H9 (cell line): ENCODE measurements at regions not wholly inside any gene's neighbourhood (a gene's known extent, or its start where the extent isn't known, plus 50 kb on each side); places are given as distances from the start of the nearest gene placed in this dataset.

Experiments used
- DNase-seq: peaks from one replicate; pipeline ENCODE4 v3.0.0-alpha.2; 2017
- H2AFZ ChIP-seq: one replicate; pipeline ENCODE4 v1.6.1; 2013; ENCODE audit warnings: mild to moderate bottlenecking, low read length, control low read depth, moderate library complexity
- H2AK5ac ChIP-seq: 2 replicates; pipeline ENCODE4 v1.6.1; 2013; ENCODE audit warnings: low read length, control low read depth, mixed read lengths; ENCODE audit not compliant: insufficient read length
- H2BK120ac ChIP-seq: one replicate; pipeline ENCODE4 v1.6.1; 2013; ENCODE audit warnings: low read depth, mild to moderate bottlenecking, low read length, control low read depth, inconsistent platforms; ENCODE audit not compliant: poor library complexity, severe bottlenecking
- H2BK12ac ChIP-seq: 2 replicates; pipeline ENCODE4 v1.6.1; 2013; ENCODE audit warnings: low read length, control low read depth, mixed read lengths, low read depth; ENCODE audit not compliant: insufficient read length
- H2BK15ac ChIP-seq: 2 replicates; pipeline ENCODE4 v1.6.1; 2013; ENCODE audit warnings: low read depth, low read length, control low read depth
- H2BK20ac ChIP-seq: one replicate; pipeline ENCODE4 v1.6.1; 2013; ENCODE audit warnings: low read depth, mild to moderate bottlenecking, low read length, control low read depth, inconsistent platforms; ENCODE audit not compliant: poor library complexity, severe bottlenecking
- H2BK5ac ChIP-seq: 2 replicates; pipeline ENCODE4 v1.6.1; 2013; ENCODE audit warnings: low read length, control low read depth, mixed read lengths; ENCODE audit not compliant: insufficient read length
- H3K14ac ChIP-seq: 2 replicates; pipeline ENCODE4 v1.6.1; 2013; ENCODE audit warnings: low read length, control low read depth; ENCODE audit not compliant: insufficient read depth
- H3K18ac ChIP-seq: 2 replicates; pipeline ENCODE4 v1.6.1; 2013; ENCODE audit warnings: low read depth, mild to moderate bottlenecking, mixed read lengths, low read length, control low read depth; ENCODE audit not compliant: insufficient read length
- H3K23ac ChIP-seq: 2 replicates; pipeline ENCODE4 v1.6.1; 2013; ENCODE audit warnings: low read length, control low read depth, mixed read lengths, low read depth; ENCODE audit not compliant: insufficient read length
- H3K23me2 ChIP-seq: 2 replicates; pipeline ENCODE4 v1.6.1; 2013; ENCODE audit warnings: low read depth, mild to moderate bottlenecking, mixed read lengths, low read length, control low read depth; ENCODE audit not compliant: insufficient read length, poor library complexity, severe bottlenecking
- H3K27ac ChIP-seq: 2 replicates; pipeline ENCODE4 v1.5.1; 2013; ENCODE audit warnings: low read length, control low read depth, mixed read lengths, low read depth; ENCODE audit not compliant: insufficient read length
- H3K27me3 ChIP-seq: 2 replicates; pipeline ENCODE4 v1.6.1; 2013; ENCODE audit warnings: low read length, control low read depth, inconsistent platforms; ENCODE audit not compliant: insufficient read depth
- H3K4ac ChIP-seq: 2 replicates; pipeline ENCODE4 v1.6.1; 2013; ENCODE audit warnings: low read depth, mild to moderate bottlenecking, control low read depth, inconsistent platforms, low read length, moderate library complexity
- H3K4me1 ChIP-seq: 2 replicates; pipeline ENCODE4 v1.6.1; 2013; ENCODE audit warnings: low read length, control low read depth, inconsistent platforms; ENCODE audit not compliant: insufficient read depth
- H3K4me2 ChIP-seq: 2 replicates; pipeline ENCODE4 v1.6.1; 2013; ENCODE audit warnings: low read length, control low read depth, mixed read lengths; ENCODE audit not compliant: insufficient read length, insufficient read depth
- H3K56ac ChIP-seq: 2 replicates; pipeline ENCODE4 v1.6.1; 2013; ENCODE audit warnings: low read depth, mild to moderate bottlenecking, mixed read lengths, low read length, control low read depth; ENCODE audit not compliant: insufficient read length
- H3K79me1 ChIP-seq: 2 replicates; pipeline ENCODE4 v1.6.1; 2013; ENCODE audit warnings: low read depth, mild to moderate bottlenecking, moderate library complexity, low read length, control low read depth, inconsistent platforms; ENCODE audit not compliant: insufficient read depth, poor library complexity, severe bottlenecking
- H3K79me2 ChIP-seq: 2 replicates; pipeline ENCODE4 v1.6.1; 2013; ENCODE audit warnings: low read length, control low read depth, inconsistent platforms; ENCODE audit not compliant: insufficient read depth
- H3K9ac ChIP-seq: 2 replicates; pipeline ENCODE4 v1.6.1; 2013; ENCODE audit warnings: low read length, control low read depth, mixed read lengths; ENCODE audit not compliant: insufficient read length; ENCODE audit errors: extremely low read depth
- H3K9me3 ChIP-seq: one replicate; pipeline ENCODE4 v1.6.1; 2013; ENCODE audit warnings: low read depth, low read length, inconsistent platforms; ENCODE audit not compliant: control insufficient read depth
- H3T11ph ChIP-seq: one replicate; pipeline ENCODE4 v1.6.1; 2013; ENCODE audit warnings: mild to moderate bottlenecking, low read length, control low read depth, inconsistent platforms
- H4K20me1 ChIP-seq: one replicate; pipeline ENCODE4 v1.6.1; 2013; ENCODE audit not compliant: control insufficient read depth, insufficient read length, insufficient read depth
- H4K5ac ChIP-seq: 2 replicates; pipeline ENCODE4 v1.6.1; 2013; ENCODE audit warnings: low read depth, mild to moderate bottlenecking, mixed read lengths, low read length, control low read depth; ENCODE audit not compliant: insufficient read length
- H4K8ac ChIP-seq: replicated peaks from 2 replicates; pipeline ENCODE4 v1.6.1; 2013; ENCODE audit warnings: low read length, control low read depth, mixed read lengths, low read depth; ENCODE audit not compliant: insufficient read length
- H4K91ac ChIP-seq: 2 replicates; pipeline ENCODE4 v1.6.1; 2013; ENCODE audit warnings: low read depth, mild to moderate bottlenecking, moderate library complexity, mixed read lengths, low read length, control low read depth; ENCODE audit not compliant: insufficient read length
- H3K27ac Mint-ChIP-seq, 3 experiments: 2 replicates in 2 of 3; 3 replicates in 1 of 3; pipeline ENCODE4 v1.8.0; 2020 to 2021; ENCODE audit warnings: mixed read lengths in 3 of 3, mild to moderate bottlenecking in 1 of 3, moderate library complexity in 1 of 3
- H3K27me3 Mint-ChIP-seq: 2 replicates; pipeline ENCODE4 v1.8.0; 2021; ENCODE audit warnings: low read depth, mild to moderate bottlenecking, moderate library complexity, mixed read lengths
- H3K36me3 Mint-ChIP-seq, 3 experiments: 2 replicates in 2 of 3; 3 replicates in 1 of 3; pipeline ENCODE4 v1.8.0; 2020 to 2021; ENCODE audit warnings: low read depth in 3 of 3, mixed read lengths in 3 of 3; ENCODE audit not compliant: insufficient read depth in 1 of 3
- H3K4me1 Mint-ChIP-seq, 2 experiments: 2 replicates each; pipeline ENCODE4 v1.8.0; 2020; ENCODE audit warnings: mixed read lengths in 2 of 2
- H3K4me3 Mint-ChIP-seq, 2 experiments: 2 replicates in 1 of 2; 3 replicates in 1 of 2; pipeline ENCODE4 v1.8.0; 2020 to 2021; ENCODE audit warnings: mild to moderate bottlenecking in 2 of 2, mixed read lengths in 2 of 2, moderate library complexity in 1 of 2
- H3K9me3 Mint-ChIP-seq, 2 experiments: 2 replicates in 1 of 2; 3 replicates in 1 of 2; pipeline ENCODE4 v1.8.0; 2020; ENCODE audit warnings: mild to moderate bottlenecking in 2 of 2, mixed read lengths in 2 of 2, moderate library complexity in 1 of 2
- CTCF ChIP-seq: fragments of 200-600 bp; sonication (generic); conservative IDR thresholded peaks from 3 replicates; pipeline ENCODE4 v1.8.0; 2021; ENCODE audit warnings: antibody characterized with exemption, mild to moderate bottlenecking
- WGBS: extraction: QIAGEN DNeasy Blood & Tissue Kit; methylation state at CpG from one replicate; pipeline ENCODE4 v1.1.7; 2013; ENCODE audit warnings: missing lambda C conversion rate, low lambda C conversion rate, mixed read lengths; ENCODE audit not compliant: insufficient read length; ENCODE audit errors: extremely low coverage; 5-methylcytosine and 5-hydroxymethylcytosine counted together

GRCh38 chr16:8204096-8204495, 386.2 kb downstream of the TMEM114 start:
- Histone ChIP-seq H4K20me1 (no peaks in the 10 kb centered on the region), H2BK15ac (no peak overlapping the region), H3K14ac (no peak overlapping the region), H3T11ph (no peak overlapping the region), H3K23me2 (no peaks in the 10 kb centered on the region), H2AK5ac (no peak overlapping the region), H3K79me1 (no peaks in the 10 kb centered on the region), H3K79me2 (no peaks in the 10 kb centered on the region), H3K4me2 (no peak overlapping the region), H3K4ac (no peak overlapping the region), H3K56ac (no peak overlapping the region), H3K9ac (no peak overlapping the region), H4K5ac (no peak overlapping the region), H3K27ac (no peak overlapping the region), H4K91ac (no peak overlapping the region), H4K8ac (no peak overlapping the region), H3K23ac (no peak overlapping the region), H3K27me3 (no peaks in the 10 kb centered on the region), H2BK20ac (no peak overlapping the region), H2BK5ac (no peak overlapping the region), H2BK12ac (no peak overlapping the region), H3K9me3 (no peaks in the 10 kb centered on the region), H3K18ac (no peak overlapping the region), H2AFZ (no peak overlapping the region), H2BK120ac (no peak overlapping the region), H3K4me1 (no peaks in the 10 kb centered on the region)
- H3K4me1 Mint-ChIP-seq: peaks cover 6 to 9% of the 10 kb centered on the region in 2 experiments
- peaks cover 7 to 13% (median 9%) of the 10 kb centered on the region in 3 experiments for H3K36me3 Mint-ChIP-seq
- no peak for DNase-seq
- no peak overlapping the region for H3K4me3 Mint-ChIP-seq
- no peak for TF ChIP-seq CTCF
- peaks cover 16 to 20% of the 10 kb centered on the region in 2 experiments for H3K9me3 Mint-ChIP-seq
- WGBS: no CpG with 5 or more reads among the region's 4 CpGs
- no peak overlapping the region for H3K27ac Mint-ChIP-seq
- no peaks in the 10 kb centered on the region; the same call in none of the 2 replicates for H3K27me3 Mint-ChIP-seq
